ENCODE measurements at regions not wholly inside any gene's neighbourhood (a gene's known extent, or its start where the extent isn't known, plus 50 kb on each side); places are given as distances from the start of the nearest gene placed in this dataset.
A peak's percentile ranks its signal among the peaks of the same experiment; 100 is the strongest.
"Not testable (repeated sequence)": the region's sequence is repeated elsewhere in the genome, so short reads cannot be mapped to it uniquely, and the experiment has no call there.

DNA sequence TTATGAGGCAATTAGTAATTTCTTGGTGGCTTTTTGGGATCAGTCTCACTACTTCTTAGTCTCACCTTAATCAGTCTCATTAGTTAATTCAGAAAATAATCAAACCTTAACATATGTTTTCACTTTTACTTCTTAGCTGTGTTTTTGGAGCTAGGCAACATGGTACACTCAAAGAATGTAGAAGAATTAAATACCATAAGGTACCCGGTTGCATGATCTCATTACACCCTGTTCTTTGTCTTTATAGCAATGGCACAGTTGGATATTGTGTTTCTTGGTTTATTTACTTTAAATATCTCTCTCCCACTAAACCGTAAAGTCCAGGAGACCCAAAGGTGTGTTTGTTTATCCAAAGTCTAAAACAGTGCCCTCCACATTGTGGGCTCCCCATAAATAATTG is 132.3 kb downstream of the TNFSF18 start:
- DNase-seq (ENCODE audit: low spot score), result no peak

DNA sequence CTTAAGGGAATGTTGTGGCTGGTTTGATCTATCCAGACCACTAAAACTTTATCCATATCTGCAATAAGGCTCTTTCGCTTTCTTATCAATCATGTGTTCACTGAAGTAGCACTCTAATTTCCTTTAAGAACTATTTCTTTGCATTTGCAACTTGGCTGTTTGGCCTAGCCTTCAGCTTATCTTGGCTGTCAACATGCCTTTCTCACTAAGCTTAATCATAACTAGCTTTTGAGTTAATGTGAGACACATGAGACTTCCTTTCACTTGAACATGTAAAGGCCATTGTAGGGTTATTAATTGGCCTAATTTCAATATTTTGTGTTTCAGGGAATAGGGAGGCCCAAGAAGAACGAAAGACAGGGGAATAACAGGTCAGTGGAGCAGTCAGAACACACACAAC is 124.7 kb downstream of the TNFSF18 start:
- DNase-seq (ENCODE audit: low spot score), result no peak

DNA sequence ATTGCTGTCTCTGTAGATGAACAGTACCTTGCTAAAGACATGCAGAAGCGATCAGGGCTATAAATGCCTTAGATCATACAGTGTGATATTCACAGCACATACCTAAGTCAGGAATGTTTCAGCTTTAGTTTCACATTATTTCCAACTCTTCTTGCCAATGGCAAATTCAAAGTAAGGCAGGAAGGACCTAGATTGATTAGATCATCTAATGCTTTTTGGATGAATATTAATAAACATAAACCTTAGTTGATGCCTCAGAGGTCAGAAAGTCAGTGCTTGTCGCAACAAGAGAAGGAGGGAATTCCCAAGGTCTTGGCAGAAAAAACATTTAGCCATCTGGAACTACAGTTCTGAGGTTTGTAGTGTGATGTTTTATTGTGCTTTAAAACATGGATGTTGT is 122.3 kb downstream of the TNFSF18 start:
- DNase-seq (ENCODE audit: low spot score), result no peak

DNA sequence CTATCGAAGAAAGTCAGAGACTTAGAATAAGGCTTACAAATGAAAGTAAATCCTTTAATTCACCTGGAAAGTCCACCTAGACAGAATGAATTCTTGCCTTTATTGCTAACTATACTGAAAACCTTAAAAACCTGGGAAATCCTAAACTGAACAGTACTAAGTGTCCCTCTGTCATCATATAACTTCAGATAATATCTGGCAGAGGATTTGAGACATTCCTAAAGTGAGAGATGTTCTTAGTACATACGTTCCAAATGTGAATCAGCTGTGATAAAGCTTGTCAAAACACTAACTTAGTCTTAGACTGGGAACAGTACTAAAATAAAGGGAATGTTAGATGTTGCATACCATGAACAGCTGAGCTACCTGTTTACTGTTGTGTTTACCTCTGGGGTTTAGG is 121.7 kb downstream of the TNFSF18 start:
- DNase-seq (ENCODE audit: low spot score), result no peak

DNA sequence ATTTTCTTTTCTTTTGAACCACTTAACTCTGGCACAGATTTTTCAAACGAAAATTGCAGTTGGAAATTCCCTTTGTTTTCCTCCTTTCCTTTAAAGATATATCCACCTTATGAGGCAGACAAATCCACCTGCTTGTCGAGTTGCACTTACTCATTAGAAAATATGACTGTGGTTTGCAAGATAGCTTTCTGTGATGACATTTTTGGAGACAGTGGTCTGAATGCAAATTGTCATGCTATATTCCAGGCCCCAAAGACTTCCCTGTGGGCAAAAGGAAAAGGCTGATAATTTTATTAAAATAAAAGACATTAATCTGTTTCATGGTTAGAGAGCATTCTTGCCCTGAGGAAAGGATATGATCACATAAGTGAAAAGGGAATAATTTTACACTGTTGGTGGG is 120.6 kb downstream of the TNFSF18 start:
- no peak for DNase-seq (ENCODE audit: low spot score)

DNA sequence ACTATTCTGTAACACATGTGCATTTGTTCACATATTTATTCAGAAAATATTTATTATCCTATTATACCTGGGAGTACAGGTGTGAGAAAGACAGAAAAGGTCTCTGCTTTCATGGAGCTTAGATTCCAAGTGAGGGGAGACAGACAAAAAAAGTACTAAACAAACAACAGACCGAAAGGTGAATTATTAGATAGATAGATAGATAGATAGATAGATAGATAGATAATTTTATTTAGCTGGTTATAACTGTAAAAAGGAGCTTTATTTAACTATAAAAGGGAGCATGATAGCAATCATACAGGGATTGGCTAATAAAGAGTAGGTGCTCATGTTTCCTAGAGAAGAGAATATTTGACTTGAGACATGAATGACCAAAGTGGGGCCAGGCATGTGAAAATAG is 119.4 kb downstream of the TNFSF18 start:
- DNase-seq (ENCODE audit: low spot score), result no peak

DNA sequence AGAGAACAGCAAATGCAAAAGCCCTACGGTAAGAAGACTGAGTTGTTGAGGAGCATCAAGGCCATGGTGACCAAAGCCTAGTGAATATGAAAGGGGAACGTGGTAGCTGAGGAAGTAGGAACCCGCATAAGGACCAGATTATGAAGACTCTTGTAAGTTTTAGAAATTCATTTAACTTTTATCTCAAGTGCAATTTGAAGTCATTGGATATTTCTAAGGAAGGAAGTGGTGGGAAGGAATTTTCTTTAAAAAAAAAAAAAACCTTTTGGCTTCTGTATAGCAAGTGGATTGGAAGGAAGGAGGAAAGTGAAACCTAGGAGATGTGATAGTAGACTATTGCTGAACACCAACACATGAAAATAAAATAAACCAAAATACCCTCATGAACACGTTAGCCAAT is 119.0 kb downstream of the TNFSF18 start:
- no peak for DNase-seq (ENCODE audit: low spot score)

DNA sequence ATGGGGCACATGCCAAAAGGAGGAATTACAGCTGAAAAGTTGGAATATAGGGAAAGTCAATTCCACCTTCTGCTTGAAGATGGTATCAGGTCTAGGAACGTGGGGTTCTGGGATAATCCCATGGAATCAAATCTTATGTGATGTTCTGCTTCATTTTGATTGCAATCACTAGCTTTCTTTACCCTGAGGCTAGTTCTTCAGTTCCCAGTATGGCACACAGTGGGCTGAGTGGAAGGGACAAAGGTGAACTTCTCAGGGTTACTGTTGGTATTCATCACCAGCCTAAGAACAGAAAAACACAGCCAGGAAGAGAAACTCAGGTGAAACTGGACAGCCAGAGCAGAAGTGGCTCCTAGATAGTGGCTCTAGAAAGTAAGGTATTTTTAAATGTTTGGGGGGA is 117.8 kb downstream of the TNFSF18 start:
- DNase-seq (ENCODE audit: low spot score), result no peak

DNA sequence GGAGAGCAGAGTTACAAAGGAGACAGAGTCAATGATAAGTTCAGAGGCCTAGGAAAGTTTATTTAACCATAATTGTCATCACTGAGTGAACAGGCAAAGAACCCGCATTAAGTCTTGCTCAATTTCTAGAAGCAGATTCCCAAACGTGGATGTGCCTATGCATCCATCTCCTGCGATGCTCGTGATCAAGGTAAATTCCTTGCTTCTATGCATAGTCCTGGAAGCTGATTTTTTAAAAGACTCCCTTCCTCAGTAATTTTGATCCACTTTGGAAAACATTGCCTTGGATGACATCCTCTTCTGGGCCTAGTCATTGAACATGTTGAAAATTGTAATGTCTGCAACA is 116.4 kb downstream of the TNFSF18 start:
- no peak for DNase-seq (ENCODE audit: low spot score)

DNA sequence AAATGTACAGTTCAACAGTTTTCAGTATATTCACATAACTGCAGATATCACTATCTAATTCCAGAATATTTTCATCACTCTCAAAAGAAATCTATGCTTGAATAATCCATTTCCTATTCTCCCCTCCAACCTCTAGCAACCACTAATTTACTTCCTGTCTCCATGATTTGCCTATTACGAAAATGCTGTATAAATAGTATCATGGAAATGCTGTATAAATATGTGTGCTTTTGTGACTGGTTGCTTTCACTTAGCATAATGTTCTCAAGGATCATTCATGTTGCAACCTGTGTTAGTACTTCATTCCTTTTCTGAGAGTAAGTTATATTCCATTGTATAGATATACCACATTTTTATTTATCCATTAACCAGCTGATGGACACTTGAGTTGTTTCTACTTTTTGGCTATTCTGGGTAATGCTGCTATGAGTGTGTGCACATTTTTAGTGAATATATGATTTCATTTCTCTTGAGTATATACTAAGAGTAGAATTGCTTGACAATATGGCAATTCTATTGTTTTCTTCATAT is 115.6 kb downstream of the TNFSF18 start:
- no peak for DNase-seq (ENCODE audit: low spot score)

DNA sequence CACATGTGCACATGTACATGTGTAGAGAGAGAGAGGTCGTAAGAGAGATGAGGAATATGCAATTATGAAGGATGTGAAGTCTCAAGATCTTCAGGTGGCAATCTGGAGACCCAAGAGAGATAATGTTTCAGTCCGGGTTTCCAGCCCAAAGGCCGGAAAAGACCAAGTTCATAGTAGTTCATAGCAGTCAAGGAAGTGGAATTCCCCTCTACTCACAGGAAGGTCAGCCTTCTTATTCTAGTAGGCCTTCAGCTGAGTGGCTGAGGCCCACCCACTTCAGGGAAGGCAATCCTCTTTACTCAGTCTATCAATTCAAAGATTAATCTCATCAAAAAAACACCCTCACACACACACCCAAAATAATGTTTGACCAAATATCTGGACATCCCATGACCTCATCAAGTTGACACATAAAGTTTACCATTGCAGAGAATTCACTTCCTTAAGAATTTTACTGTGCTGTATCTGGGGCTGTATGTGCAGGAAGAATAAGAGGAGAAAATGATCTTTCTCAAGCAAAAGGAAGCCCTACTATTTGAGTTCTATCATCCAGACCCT is 114.6 kb downstream of the TNFSF18 start:
- DNase-seq (ENCODE audit: low spot score), result no peak

DNA sequence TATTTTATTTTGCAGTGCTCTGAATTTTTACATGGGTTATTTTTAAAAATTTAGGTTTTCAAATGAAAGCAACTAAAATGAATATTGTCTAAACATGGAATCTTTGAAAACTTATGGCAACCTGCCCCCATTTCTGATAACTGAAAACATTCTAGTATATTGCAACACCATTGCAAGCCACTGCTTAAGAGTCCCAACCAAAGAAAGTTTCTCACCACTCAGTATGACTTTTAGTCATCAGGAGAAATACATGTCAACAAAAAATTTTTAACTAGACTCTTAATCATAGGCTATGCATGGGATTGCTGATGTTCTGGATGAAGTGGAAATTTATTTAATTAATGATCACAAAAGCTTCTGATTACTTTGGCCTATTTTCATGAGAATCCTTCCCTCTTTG is 112.1 kb downstream of the TNFSF18 start:
- DNase-seq (ENCODE audit: low spot score), result no peak

DNA sequence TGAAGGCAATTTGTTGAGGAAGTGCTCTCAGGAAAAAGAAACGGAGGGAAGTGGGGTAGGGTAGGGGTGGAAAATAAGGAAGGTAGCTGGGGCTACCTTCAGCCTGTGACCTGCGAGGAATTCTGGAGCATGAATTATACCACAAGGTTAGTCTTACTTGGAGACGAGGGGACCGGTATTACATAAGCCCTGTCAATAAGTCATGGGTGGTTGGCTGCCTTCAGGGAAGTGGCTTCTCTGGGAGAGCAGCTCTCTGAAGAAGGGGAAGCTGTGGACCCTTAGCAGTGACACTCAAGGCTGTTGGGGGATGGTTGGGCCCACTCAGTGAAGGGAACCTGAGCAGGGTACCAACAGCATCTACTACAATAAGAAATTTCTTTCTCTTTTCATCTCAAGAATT is 111.3 kb downstream of the TNFSF18 start:
- no peak for DNase-seq (ENCODE audit: low spot score)

DNA sequence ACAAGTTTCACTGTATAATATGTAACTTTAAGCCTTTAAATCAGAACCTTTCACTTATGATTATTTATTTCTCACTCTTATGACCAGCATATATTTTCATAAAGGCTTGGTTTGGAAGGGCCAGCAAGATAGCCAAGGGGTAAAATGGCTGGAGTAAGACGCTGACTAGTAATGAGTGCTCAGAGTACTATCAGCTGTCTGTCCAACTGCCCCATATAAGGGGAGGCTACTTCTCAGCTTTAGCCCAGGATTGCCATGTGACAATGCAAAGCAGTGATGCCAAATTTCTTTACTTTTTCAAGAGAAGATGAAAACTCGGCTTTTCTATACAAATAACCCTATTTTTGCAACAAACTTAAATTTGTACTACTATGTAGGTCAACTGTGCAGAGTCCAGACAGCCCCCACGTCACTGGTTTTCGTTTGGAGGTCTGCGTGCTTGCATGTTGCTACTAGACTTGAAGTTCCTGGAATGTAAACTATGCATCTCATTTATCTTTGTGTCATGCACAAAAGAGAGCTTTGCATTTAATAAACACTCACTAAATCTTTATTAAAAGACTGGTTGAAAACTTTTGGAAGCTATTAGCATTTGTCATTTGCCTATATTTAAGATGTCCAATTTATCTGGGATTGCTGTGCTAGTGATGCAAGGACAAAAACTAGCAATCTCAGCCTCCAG is 110.4 kb downstream of the TNFSF18 start:
- DNase-seq (ENCODE audit: low spot score), result no peak

DNA sequence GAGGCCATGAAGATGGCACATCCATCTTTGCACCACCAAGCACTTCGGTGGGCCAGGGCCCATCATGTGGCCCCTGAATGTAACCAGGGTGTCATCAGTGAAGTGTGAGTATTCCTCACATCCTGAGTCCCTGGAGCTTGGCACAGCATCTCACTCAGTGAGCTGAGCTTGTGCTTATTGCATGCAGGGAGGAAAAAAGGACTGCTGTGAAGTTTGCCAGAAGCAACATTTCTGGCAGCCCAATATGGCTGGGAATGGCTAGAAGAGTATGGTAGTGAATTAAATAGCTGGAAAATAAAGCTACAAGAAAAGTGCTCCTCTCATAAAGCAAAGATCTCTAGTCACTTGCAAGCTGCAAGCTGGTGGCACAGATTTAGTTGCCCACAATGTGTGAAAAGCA is 109.3 kb downstream of the TNFSF18 start:
- DNase-seq (ENCODE audit: low spot score), result peak; percentile 1

DNA sequence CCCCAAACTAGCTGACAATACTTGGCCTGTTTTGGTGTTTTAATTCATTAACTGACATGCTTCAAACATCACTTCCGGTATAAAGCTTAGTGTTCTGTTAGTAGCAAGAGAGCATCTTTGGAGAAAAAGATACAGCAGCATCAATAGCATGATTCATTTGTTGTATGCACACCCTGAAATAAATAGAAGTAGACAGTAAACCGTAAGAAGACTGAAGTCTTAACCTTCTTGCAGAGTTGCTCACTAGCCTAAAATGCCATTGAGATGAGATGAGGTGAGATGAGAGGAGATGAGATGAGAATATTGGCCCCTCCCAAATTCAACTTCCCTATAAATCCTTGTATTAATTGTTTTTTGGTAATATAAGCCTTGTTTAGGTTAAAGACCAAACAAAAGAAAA is 108.8 kb downstream of the TNFSF18 start:
- no peak for DNase-seq (ENCODE audit: low spot score)

DNA sequence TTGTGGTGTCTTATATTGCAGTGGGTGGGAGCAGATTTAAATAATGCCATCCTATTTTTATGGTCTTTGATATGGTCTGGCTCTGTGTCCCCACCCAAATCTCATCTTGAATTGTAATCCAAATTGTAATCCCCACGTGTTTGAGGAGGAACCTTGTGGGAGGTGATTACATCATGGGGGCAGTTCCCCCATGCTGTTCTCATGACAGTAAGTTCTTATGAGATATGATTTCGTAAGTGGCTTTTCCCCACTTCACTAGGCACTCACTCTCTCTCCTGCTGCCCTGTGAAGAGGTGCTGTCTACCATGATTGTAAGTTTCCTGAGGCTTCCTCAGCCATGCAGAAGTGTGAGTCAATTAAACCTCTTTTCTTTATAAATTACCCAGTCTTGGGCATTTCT is 107.6 kb downstream of the TNFSF18 start:
- DNase-seq (ENCODE audit: low spot score), result not testable (repeated sequence)

DNA sequence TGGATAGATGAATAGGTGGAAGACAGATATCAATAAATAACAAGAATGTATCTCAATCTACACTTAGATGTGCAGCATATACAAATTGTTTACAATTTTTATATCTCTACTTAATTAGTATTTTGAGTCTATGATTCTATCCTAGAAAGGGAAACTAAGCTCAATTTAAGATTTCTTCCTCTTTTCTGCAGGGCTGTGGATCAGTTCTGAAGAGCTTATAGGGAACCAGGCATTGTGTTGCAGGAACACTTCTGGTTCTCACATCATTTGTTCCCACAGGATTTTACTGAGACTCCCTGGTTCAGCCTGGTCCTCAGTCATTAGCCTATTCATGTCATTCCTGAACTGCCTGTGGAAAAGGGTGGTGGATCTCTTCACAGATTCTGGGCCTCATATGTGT is 105.8 kb downstream of the TNFSF18 start:
- no peak for DNase-seq (ENCODE audit: low spot score)

DNA sequence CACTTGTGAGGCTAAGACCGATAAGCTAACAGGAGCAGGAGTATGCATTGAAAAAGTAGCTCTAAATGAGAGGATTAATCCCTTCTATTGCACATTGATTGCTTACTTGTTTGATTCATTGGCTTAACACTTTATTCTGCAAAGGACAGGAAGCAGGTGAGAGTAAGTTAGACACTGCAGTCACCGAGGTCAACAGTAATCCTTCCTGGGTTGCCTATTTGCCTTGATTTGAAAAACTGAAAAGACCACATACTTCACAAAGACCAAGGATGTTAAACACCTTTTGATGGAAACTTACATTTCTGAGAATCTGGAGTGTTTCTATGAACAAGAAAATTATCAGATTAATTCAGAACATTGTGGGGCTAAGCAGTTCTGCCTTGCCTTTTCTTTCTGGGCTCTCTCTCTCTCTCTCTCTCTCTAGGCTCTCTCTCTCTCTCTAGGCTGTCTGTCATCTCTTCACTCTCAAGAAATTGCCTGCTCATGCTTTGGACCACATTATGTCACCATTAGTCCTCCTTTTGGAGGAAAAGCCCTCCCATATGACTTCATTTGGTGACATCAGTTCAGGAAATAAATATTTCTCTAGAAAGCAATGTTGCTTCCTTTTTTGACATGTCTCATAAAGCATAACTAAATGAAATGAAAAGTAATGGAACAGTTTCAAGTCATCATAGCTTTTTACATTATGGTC is 103.8 kb downstream of the TNFSF18 start:
- DNase-seq (ENCODE audit: low spot score), result no peak

DNA sequence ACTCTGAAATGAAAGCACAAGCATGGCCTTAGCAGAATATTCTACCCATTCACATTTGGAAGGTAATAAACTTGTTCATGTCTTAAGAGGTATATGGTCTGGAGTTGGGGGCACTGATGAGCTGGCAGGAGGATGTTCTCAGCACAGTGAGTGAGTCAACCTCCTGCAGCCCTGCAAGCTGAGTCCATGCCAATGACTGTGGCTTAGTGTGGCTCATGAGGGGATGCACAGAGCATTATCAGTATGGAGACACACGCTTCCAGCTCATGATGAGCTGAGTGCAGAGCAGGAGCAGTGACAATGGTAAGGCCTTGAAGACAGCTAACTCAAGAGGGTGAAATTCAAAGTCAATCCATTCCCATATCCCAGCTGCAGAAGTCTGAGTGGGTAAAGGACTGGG is 102.3 kb downstream of the TNFSF18 start:
- no peak for DNase-seq (ENCODE audit: low spot score)

DNA sequence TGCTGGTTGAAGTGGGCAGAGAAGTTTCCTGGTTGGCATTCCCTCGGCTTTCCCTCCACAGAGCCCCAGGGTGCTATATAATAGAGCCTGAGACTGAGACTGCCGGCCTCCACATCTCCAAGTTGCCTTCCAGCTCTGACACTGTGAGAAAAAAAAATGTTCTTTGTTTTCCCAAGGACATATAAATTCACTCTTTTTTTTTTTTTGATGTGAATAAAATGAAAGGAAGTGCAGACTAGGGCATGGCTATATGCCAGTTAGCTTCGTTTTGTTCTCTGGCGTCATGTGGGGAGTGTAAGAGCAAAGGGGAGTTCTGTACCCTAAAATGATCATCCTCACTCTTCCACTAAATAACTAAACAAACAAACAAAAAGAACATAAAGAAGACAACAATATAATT is 101.6 kb downstream of the TNFSF18 start:
- DNase-seq (ENCODE audit: low spot score), result no peak

DNA sequence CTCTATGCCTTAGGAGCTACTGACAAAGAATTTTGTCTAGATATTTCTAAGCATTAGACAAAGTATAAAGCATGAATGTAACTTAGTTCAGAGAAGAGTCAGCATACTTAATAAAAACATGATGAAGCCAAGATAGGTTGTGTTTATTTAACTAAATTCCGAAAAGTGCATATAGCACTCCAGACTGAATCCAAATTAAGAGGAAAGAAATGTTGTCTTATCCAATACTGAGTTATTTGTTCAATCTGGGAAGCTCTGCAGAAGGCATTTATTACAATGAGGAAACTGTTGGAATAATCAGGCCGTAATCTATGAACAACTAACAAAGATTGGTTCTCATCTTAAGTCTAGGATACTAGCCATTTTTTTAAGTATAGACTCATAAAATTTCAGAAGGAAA is 100.2 kb downstream of the TNFSF18 start:
- no peak for DNase-seq (ENCODE audit: low spot score)

DNA sequence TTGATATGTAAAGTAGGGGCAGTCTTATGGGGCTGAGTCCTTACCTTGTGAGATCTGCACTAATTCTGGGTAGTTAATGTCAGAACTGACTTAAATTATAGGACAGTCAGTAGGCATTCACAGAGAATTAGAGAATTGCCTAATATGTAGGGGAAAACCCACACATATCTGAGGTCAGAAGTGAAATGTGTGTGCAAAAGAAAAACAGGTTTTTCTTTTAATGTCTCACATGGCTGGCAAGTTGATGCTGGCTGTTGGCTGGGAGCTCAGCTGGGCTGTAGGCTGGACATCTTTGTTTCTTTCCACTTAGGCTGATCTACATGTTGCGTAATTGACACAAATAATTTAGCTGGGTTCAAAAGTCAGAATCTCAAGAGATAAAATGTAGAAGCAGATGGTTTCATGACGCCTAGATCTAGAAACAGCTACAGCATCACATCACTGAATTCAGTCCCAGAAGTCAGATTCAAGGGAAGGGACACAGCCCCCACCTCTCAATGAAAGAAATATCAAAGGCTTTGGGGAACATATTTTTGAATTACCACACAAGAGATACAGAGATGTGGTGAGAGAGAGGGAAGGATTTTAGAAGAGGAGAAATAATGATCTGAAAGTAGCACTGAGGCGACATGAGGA is 98.9 kb downstream of the TNFSF18 start:
- no peak for DNase-seq (ENCODE audit: low spot score)
